ENCODE measurements at regions not wholly inside any gene's neighbourhood (a gene's known extent, or its start where the extent isn't known, plus 50 kb on each side); places are given as distances from the start of the nearest gene placed in this dataset.

GRCh38 chr4:38582889-38583470, 81.0 kb upstream of the KLF3 start:
- no peak for DNase-seq (ENCODE audit: low spot score in 2 of 2)
- H3K36me3 Mint-ChIP-seq, result no peaks in the 10 kb centered on the region
- ATAC-seq (ENCODE audit: low read depth), result no peak

DNA sequence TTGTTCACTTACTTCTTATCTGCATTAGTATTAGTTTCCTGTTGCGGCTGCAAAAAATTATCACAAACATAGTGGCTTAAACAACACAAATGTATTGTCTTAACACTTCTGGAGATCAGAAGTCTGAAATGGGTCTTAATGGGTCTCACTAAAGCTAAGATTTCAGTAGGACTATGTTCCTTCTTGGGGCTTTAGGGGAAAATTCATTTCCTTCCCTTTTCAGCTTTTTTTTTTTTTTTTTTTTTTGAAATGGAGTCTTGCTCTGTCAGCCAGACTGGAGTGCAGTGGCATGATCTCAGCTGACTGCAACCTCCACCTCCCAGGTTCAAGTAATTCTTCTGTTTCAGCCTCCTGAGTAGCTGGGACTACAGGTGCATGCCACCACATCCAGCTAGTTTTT, 78.1 kb upstream of the KLF3 start:
- no peak overlapping the region for H3K4me3 Mint-ChIP-seq
- peaks cover 13% of the 10 kb centered on the region for H3K27me3 Mint-ChIP-seq
- no peak overlapping the region for H3K27ac Mint-ChIP-seq
- no peak for DNase-seq (ENCODE audit: low spot score in 2 of 2)
- H3K9me3 Mint-ChIP-seq, result no peaks in the 10 kb centered on the region
- ATAC-seq (ENCODE audit: low read depth), result no peak
- no peaks in the 10 kb centered on the region for H3K4me1 Mint-ChIP-seq
- no peaks in the 10 kb centered on the region for H3K36me3 Mint-ChIP-seq

More at GRCh38 chr4:38582889-38583470, 81.0 kb upstream of the KLF3 start:
- no peak overlapping the region for H3K4me3 Mint-ChIP-seq
- H3K9me3 Mint-ChIP-seq, result no peaks in the 10 kb centered on the region
- H3K4me1 Mint-ChIP-seq, result no peaks in the 10 kb centered on the region
- no peak overlapping the region for H3K27ac Mint-ChIP-seq
- H3K27me3 Mint-ChIP-seq, result peaks cover 14% of the 10 kb centered on the region

DNA sequence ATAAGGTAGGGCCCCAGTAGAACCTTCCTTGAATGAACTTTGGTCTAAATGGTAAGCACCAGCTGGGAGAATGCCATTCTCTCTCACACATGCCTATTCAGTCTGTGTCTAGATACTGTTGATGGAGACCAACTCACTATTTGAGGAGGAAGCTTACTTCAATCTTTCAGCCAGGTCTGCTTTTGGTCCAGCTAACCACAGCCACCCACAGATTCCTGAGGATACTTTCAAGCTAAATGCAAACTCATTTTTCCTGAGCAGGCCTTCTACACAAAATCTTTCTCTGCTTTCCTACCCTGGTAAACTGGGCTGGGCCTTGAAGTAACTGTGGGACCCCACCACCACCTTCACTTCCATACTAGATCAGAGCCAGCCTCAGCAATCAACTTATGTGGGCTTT, 76.9 kb upstream of the KLF3 start:
- Mint-ChIP-seq H3K36me3 (no peaks in the 10 kb centered on the region), H3K9me3 (peaks cover 2% of the 10 kb centered on the region), H3K27ac (no peak overlapping the region), H3K27me3 (peaks cover 15% of the 10 kb centered on the region), H3K4me1 (no peaks in the 10 kb centered on the region), H3K4me3 (no peak overlapping the region)
- DNase-seq (ENCODE audit: low spot score in 2 of 2) (no peak), ATAC-seq (ENCODE audit: low read depth) (no peak)

DNA sequence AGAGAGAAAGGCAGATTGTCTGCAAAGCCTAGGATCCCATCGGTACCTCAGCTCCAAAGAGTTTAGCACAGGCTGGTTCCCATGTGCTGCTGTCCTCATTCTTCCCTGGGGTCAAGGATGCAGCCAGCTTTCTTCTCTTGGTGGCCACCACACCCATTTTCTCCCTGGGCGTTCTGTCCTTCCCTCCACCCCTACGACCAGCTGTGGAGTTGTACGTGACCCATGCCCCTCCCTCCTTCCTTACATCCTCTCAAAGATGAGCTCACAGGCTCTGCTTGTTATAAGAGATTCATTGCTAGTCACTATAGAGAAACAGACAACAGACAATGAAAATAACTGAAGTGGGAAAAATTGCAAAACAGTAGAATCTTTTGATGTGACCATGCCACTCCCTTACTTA, 74.0 kb upstream of the KLF3 start:
- no peak overlapping the region for H3K27ac Mint-ChIP-seq
- no peak for DNase-seq (ENCODE audit: low spot score in 2 of 2)
- H3K4me1 Mint-ChIP-seq, result no peaks in the 10 kb centered on the region
- peaks cover 2% of the 10 kb centered on the region for H3K9me3 Mint-ChIP-seq
- H3K36me3 Mint-ChIP-seq, result peaks cover 2% of the 10 kb centered on the region
- H3K27me3 Mint-ChIP-seq, result peaks cover 19% of the 10 kb centered on the region
- H3K4me3 Mint-ChIP-seq, result no peak overlapping the region
- no peak for ATAC-seq (ENCODE audit: low read depth)

DNA sequence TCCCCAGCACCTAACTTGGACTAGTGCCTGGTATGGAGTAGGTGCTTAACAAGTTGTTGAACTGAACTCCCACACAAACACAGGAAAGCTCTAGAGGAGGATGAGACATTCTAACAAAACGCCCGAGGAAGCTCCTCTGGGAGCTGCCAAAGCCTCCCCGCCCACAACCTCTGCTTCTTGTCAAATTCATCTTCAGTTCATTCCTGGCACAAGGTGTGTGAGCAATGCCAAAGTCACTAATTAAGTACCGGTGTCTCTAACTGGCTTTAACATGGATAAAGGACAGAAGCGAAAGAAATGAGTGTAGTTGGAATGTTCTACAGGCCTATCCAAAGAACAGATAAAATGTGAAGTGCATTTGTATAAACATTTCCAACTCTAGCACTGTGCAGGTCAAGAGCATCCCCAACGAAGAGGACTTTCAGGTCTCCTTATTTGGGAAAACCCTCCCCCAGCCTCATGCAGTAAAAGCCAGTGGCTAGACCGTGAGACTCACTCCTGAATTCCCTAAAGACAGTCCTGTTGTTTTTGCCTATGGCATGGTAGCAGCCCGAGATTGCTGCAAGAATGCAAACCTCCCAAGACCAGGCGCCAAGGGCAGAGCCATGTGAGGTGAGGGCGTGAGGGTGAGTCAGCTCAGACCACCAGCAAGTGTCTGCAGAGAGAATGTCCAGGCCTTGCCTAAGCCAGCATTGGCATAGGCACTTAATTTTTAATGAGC, 72.2 kb upstream of the KLF3 start:
- no peak overlapping the region for H3K27ac Mint-ChIP-seq
- no peak overlapping the region for H3K4me3 Mint-ChIP-seq
- peaks cover 2% of the 10 kb centered on the region for H3K36me3 Mint-ChIP-seq
- H3K4me1 Mint-ChIP-seq, result no peaks in the 10 kb centered on the region
- H3K27me3 Mint-ChIP-seq, result peaks cover 13% of the 10 kb centered on the region
- no peak for ATAC-seq (ENCODE audit: low read depth)
- peaks cover 2% of the 10 kb centered on the region for H3K9me3 Mint-ChIP-seq
- no peak for DNase-seq (ENCODE audit: low spot score in 2 of 2)

DNA sequence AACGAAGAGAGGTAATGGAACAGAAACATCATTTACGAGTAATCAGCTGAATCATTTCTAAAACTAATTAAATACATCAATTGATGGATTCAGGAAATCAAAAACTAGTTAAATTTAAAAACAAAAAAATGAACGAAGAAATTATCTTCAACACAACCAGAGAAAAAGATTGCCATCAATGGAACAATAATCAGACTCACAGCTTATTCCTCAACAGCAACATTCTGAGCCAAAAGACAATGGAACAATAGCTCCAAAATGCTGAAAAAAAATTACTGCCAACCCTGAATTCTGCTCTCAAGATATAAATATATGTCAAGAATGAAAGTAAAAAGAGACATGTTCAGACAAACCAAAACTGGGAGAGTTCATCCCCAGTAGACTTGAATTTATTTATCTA, 65.5 kb upstream of the KLF3 start:
- Mint-ChIP-seq H3K4me3 (no peak overlapping the region), H3K27me3 (no peaks in the 10 kb centered on the region), H3K36me3 (no peaks in the 10 kb centered on the region), H3K4me1 (no peaks in the 10 kb centered on the region), H3K9me3 (no peaks in the 10 kb centered on the region), H3K27ac (no peak overlapping the region)
- DNase-seq (ENCODE audit: low spot score in 2 of 2) (no peak), ATAC-seq (ENCODE audit: low read depth) (no peak)

GRCh38 chr4:38600575-38600974, 63.4 kb upstream of the KLF3 start:
- no peak for ATAC-seq (ENCODE audit: low read depth)
- H3K36me3 Mint-ChIP-seq, result no peaks in the 10 kb centered on the region
- H3K4me3 Mint-ChIP-seq, result no peak overlapping the region
- no peaks in the 10 kb centered on the region for H3K27me3 Mint-ChIP-seq
- no peak for DNase-seq (ENCODE audit: low spot score in 2 of 2)
- no peak overlapping the region for H3K27ac Mint-ChIP-seq
- H3K4me1 Mint-ChIP-seq, result no peaks in the 10 kb centered on the region
- H3K9me3 Mint-ChIP-seq, result no peaks in the 10 kb centered on the region

- DNase-seq (ENCODE audit: low spot score in 2 of 2) (no peak), ATAC-seq (ENCODE audit: low read depth) (no peak)
- Mint-ChIP-seq H3K27ac (no peak overlapping the region), H3K36me3 (no peaks in the 10 kb centered on the region), H3K4me3 (no peak overlapping the region), H3K4me1 (no peaks in the 10 kb centered on the region), H3K27me3 (no peaks in the 10 kb centered on the region), H3K9me3 (no peaks in the 10 kb centered on the region)
Measured at GRCh38 chr4:38601244-38601915, 62.6 kb upstream of the KLF3 start.

DNA sequence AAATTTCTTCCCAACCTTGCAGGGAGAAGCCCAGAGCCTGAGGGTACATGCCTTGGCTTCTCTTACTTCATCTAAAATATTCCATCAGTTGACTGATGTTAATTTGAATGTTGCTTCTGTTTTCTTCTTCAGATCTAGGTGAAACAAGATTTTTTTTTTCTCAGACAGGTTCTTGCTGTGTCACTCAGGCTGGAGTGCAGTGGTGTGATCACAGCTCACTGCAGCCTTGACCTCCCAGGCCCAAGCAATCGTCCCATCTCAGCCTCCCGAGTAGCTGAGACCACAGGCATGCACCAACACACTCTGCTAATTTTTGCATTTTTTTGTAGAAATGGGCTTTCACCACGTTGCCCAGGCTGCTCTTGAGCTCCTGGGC, 62.1 kb upstream of the KLF3 start:
- DNase-seq (ENCODE audit: low spot score in 2 of 2), result no peak
- Mint-ChIP-seq H3K4me1 (no peaks in the 10 kb centered on the region), H3K27ac (no peak overlapping the region), H3K27me3 (no peaks in the 10 kb centered on the region), H3K4me3 (no peak overlapping the region), H3K36me3 (no peaks in the 10 kb centered on the region), H3K9me3 (no peaks in the 10 kb centered on the region)
- ATAC-seq (ENCODE audit: low read depth), result no peak

- no peak overlapping the region for H3K4me3 Mint-ChIP-seq
- no peak overlapping the region for H3K27ac Mint-ChIP-seq
- DNase-seq (ENCODE audit: low spot score in 2 of 2) (no peak), ATAC-seq (ENCODE audit: low read depth) (no peak)
- H3K27me3 Mint-ChIP-seq, result no peaks in the 10 kb centered on the region
- no peaks in the 10 kb centered on the region for H3K9me3 Mint-ChIP-seq
- H3K4me1 Mint-ChIP-seq, result no peaks in the 10 kb centered on the region
- no peaks in the 10 kb centered on the region for H3K36me3 Mint-ChIP-seq
Measured at GRCh38 chr4:38603652-38604051, 60.3 kb upstream of the KLF3 start.

DNA sequence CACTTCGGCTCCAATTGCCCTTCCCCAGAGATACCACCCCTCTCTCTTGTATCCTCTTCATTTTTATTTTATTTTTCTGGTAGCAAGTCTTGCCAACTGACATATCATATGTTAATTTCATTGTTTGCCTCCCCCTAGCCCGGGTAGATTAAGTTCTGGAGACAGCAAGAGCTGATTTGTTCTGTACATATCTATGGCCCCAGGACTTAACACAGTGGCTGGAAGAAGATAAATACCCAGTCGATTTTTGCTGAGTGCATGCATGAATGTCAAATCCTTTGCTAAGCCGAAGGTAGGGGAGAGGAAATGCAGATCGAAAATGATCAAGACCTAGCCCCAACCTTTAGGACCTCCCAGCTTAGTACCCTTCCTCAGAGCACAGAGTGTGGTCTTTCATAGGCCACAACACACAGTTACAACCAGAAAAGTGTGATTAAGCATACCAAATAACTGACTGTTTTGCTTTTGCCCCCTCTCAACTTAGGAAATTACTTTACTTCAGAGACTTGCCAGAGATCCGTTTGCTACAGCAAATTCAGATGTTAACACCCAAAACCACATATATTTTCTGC, 58.7 kb upstream of the KLF3 start:
- no peak overlapping the region for H3K4me3 Mint-ChIP-seq
- H3K4me1 Mint-ChIP-seq, result peaks cover 3% of the 10 kb centered on the region
- ATAC-seq (ENCODE audit: low read depth) (no peak), DNase-seq (ENCODE audit: low spot score in 2 of 2) (no peak)
- no peaks in the 10 kb centered on the region for H3K36me3 Mint-ChIP-seq
- H3K27ac Mint-ChIP-seq, result no peak overlapping the region
- no peaks in the 10 kb centered on the region for H3K9me3 Mint-ChIP-seq
- peaks cover 2% of the 10 kb centered on the region for H3K27me3 Mint-ChIP-seq

DNA sequence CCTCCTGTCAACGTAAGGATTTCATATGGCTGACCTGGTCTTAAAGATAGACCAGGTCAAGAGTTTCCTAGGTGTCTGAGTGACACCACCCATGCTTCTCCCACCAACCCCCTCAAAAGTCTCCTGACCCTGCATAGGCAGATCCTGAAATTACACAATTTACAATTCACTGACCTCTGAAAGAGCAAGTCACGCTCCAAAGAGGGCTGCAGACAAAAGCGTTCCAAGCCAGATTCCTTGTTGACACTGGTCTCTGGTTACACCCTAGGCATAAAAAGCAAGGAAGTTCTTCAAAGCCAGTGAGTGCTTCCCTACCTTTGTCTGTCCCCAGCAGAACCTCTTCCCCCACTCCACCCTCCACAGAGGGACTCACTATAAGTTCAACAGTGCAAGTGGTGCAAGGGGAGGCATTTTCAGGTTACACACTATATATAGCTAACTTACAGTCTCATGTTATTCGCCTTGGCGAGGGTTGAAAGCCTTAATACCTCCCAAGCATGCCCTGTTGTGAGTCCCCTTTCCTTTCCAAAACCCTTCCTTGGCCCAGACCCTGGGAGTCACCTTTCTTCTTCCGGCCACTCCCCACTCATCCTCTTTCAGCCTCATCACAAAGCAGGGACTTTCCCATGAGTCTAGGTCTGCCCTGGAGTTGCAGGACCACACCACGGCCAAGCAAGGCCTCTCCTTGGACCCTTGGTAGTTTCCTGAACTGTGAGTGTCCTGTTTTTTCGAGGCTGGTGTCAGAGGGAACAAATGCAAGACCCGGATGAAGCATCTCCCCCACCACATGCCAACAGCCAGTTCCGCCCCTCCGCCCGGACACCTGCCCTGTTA, 58.0 kb upstream of the KLF3 start:
- DNase-seq (ENCODE audit: low spot score in 2 of 2) (no peak), ATAC-seq (ENCODE audit: low read depth) (no peak)
- Mint-ChIP-seq H3K36me3 (no peaks in the 10 kb centered on the region), H3K27me3 (peaks cover 2% of the 10 kb centered on the region), H3K4me3 (no peak overlapping the region), H3K27ac (no peak overlapping the region), H3K4me1 (peaks cover 3% of the 10 kb centered on the region), H3K9me3 (no peaks in the 10 kb centered on the region)

DNA sequence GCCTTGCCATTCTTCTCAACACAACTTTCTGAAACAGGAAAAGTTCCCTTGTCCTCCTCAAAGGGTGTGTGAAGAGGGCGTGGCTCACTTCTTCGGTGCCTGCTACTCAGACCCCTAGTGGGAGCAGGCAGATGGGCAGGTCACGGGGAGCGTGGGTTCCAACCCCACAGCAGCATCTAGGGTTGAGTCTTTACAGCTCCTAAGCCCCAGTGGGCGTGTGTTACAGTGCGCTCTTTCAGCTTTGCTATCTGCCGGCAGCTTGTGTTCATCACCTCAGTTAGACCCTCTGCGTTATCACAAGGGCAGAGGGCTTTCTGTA, 57.5 kb upstream of the KLF3 start:
- Mint-ChIP-seq H3K4me1 (peaks cover 3% of the 10 kb centered on the region), H3K27ac (no peak overlapping the region), H3K9me3 (no peaks in the 10 kb centered on the region), H3K27me3 (peaks cover 2% of the 10 kb centered on the region), H3K4me3 (no peak overlapping the region), H3K36me3 (no peaks in the 10 kb centered on the region)
- no peak for DNase-seq (ENCODE audit: low spot score in 2 of 2)
- ATAC-seq (ENCODE audit: low read depth), result no peak

- ATAC-seq (ENCODE audit: low read depth) (no peak), DNase-seq (ENCODE audit: low spot score in 2 of 2) (no peak)
- Mint-ChIP-seq H3K4me3 (no peak overlapping the region), H3K36me3 (no peaks in the 10 kb centered on the region), H3K9me3 (no peaks in the 10 kb centered on the region), H3K27ac (no peak overlapping the region), H3K27me3 (peaks cover 2% of the 10 kb centered on the region), H3K4me1 (peaks cover 3% of the 10 kb centered on the region)
Measured at GRCh38 chr4:38609614-38610013, 54.4 kb upstream of the KLF3 start.
